HCT116 (cell line): ENCODE measurements at regions not wholly inside any gene's neighbourhood (a gene's known extent, or its start where the extent isn't known, plus 50 kb on each side); places are given as distances from the start of the nearest gene placed in this dataset.

Source experiments
- ATAC-seq: fragments of 200-7000 bp; cut with Tn5 transposase; 2 replicates; pipeline ENCODE4 v1.9.1; 2020; ENCODE audit warnings: mild to moderate bottlenecking, moderate library complexity
- BruUV-seq: library from RNA; stranded (reverse); fragments of 400-500 nt; replicated peaks from 2 replicates; lab custom pipeline; 2021; lab: Mats Ljungman, UMichigan
- CTCF ChIA-PET: fragments of 300-600 bp; sonication (Branson Sonifier 250); formaldehyde crosslinking; loops from one replicate; lab custom pipeline; 2021; ENCODE audit warnings: antibody characterized with exemption; lab: Charles Lee
- POLR2A ChIA-PET: fragments of 300-600, 350-600 bp; sonication (Branson Sonifier 250); formaldehyde crosslinking; loops from one replicate; lab custom pipeline; 2021; ENCODE audit warnings: antibody characterized with exemption; lab: Charles Lee
- RAD21 ChIA-PET, 2 experiments: fragments of 300-600 bp; sonication (Branson Sonifier 250); formaldehyde crosslinking; loops; one replicate each; lab custom pipeline; 2023; ENCODE audit warnings: low total read pairs in 2 of 2; ENCODE audit not compliant: uncharacterized antibody in 2 of 2, unreplicated experiment in 2 of 2, low non-redundant PET in 1 of 2; lab: Charles Lee
- DNase-seq: peaks from one replicate; pipeline ENCODE4 v3.0.0-alpha.2; 2010; ENCODE audit warnings: low read depth, low spot score
- H2AFZ ChIP-seq: fragments of 200-600 bp; shearing (Covaris generic), sonication (generic); 2 replicates; pipeline ENCODE4 v1.6.1; 2017; ENCODE audit warnings: low read depth, mixed run types, mixed read lengths, antibody characterized with exemption, low read length; ENCODE audit not compliant: poor library complexity, severe bottlenecking
- H3K27ac ChIP-seq: 2 replicates; pipeline ENCODE4 v1.5.1; 2012; ENCODE audit warnings: low read depth, low read length
- H3K27me3 ChIP-seq: fragments of 200-600 bp; sonication (generic); 2 replicates; pipeline ENCODE4 v1.6.1; 2016; ENCODE audit warnings: mixed run types, low read length, mixed read lengths; ENCODE audit not compliant: insufficient read depth
- H3K36me3 ChIP-seq, 2 experiments: fragments of 200-500 bp in 1 of 2; fragments of 200-600 bp in 1 of 2; sonication (Bioruptor generic) in 1 of 2; sonication (generic) in 1 of 2; 2 replicates each; pipeline versions ENCODE4 v1.5.1 to v1.6.1; 2014 to 2016; ENCODE audit warnings: low read length in 2 of 2, inconsistent platforms in 1 of 2, mixed read lengths in 1 of 2, mixed run types in 1 of 2; ENCODE audit not compliant: insufficient read depth in 2 of 2, control insufficient read depth in 1 of 2
- H3K4me1 ChIP-seq, 2 experiments: fragments of 200-600 bp in 1 of 2; sonication (generic) in 1 of 2; 2 replicates each; pipeline versions ENCODE4 v1.5.1 to v1.6.1; 2012 to 2017; ENCODE audit warnings: low read length in 2 of 2, inconsistent platforms in 1 of 2, mild to moderate bottlenecking in 1 of 2, mixed read lengths in 1 of 2, mixed run types in 1 of 2, moderate library complexity in 1 of 2; ENCODE audit not compliant: insufficient read depth in 2 of 2, control insufficient read depth in 1 of 2
- H3K4me2 ChIP-seq: fragments of 200-600 bp; sonication (generic); 2 replicates; pipeline ENCODE4 v1.6.1; 2017; ENCODE audit warnings: mixed run types, low read length, mixed read lengths
- H3K4me3 ChIP-seq, 2 experiments: fragments of 200-600 bp in 1 of 2; sonication (generic) in 1 of 2; replicated peaks in 1 of 2; 2 replicates each; pipeline ENCODE4 v1.5.1; 2011 to 2016; ENCODE audit warnings: low read length in 2 of 2, control low read depth in 1 of 2, low read depth in 1 of 2, mild to moderate bottlenecking in 1 of 2, mixed read lengths in 1 of 2, mixed run types in 1 of 2
- H3K79me2 ChIP-seq: fragments of 200-600 bp; sonication (generic); 2 replicates; pipeline ENCODE4 v1.6.1; 2017; ENCODE audit warnings: mild to moderate bottlenecking, mixed run types, low read length, moderate library complexity, mixed read lengths; ENCODE audit not compliant: insufficient read depth
- H3K9ac ChIP-seq: fragments of 200-600 bp; sonication (generic); 2 replicates; pipeline ENCODE4 v1.6.1; 2016; ENCODE audit warnings: low read length, mixed read lengths
- H3K9me2 ChIP-seq: fragments of 200-600 bp; sonication (generic), shearing (Covaris generic); 2 replicates; pipeline ENCODE4 v1.6.1; 2017; ENCODE audit warnings: mixed run types, mild to moderate bottlenecking, moderate library complexity; ENCODE audit not compliant: insufficient read depth
- H3K9me3 ChIP-seq, 2 experiments: fragments of 200-500 bp in 1 of 2; fragments of 200-600 bp in 1 of 2; sonication (Bioruptor generic) in 1 of 2; sonication (generic) in 1 of 2; 2 replicates each; pipeline ENCODE4 v1.6.1; 2014 to 2017; ENCODE audit warnings: low read length in 2 of 2, mixed read lengths in 2 of 2, inconsistent platforms in 1 of 2, low read depth in 1 of 2, mild to moderate bottlenecking in 1 of 2, mixed run types in 1 of 2, moderate library complexity in 1 of 2; ENCODE audit not compliant: control insufficient read depth in 1 of 2, insufficient read depth in 1 of 2
- H4K20me1 ChIP-seq: fragments of 200-600 bp; sonication (generic), shearing (Covaris generic); 2 replicates; pipeline ENCODE4 v1.6.1; 2017; ENCODE audit warnings: mixed run types, mild to moderate bottlenecking, moderate library complexity; ENCODE audit not compliant: insufficient read depth
- CBX3 ChIP-seq: IDR thresholded peaks from 2 replicates; pipeline ENCODE4 v1.6.1; 2012; ENCODE audit warnings: low read depth
- CEBPB ChIP-seq: IDR thresholded peaks from 2 replicates; pipeline ENCODE4 v1.6.1; 2012; ENCODE audit warnings: low read depth
- EGR1 ChIP-seq: IDR thresholded peaks from 2 replicates; pipeline ENCODE4 v1.6.1; 2012; ENCODE audit warnings: low read depth
- ELF1 ChIP-seq: IDR thresholded peaks from 2 replicates; pipeline ENCODE4 v1.6.1; 2012; ENCODE audit warnings: low read depth, borderline replicate concordance
- EZH2 ChIP-seq: fragments of 200-600 bp; sonication (generic); IDR thresholded peaks from 2 replicates; pipeline ENCODE4 v1.6.1; 2017; ENCODE audit warnings: antibody characterized with exemption, mixed run types
- FOSL1 ChIP-seq: IDR thresholded peaks from 2 replicates; pipeline ENCODE4 v1.6.1; 2012; ENCODE audit warnings: low read depth
- POLR2A ChIP-seq: IDR thresholded peaks from 2 replicates; pipeline ENCODE4 v1.7.0; 2011; ENCODE audit warnings: borderline replicate concordance; ENCODE audit not compliant: insufficient read depth, insufficient read length; ENCODE audit errors: extremely low read depth
- RAD21 ChIP-seq: IDR thresholded peaks from 2 replicates; pipeline ENCODE4 v1.6.1; 2012; ENCODE audit warnings: low read depth, mild to moderate bottlenecking
- SIN3A ChIP-seq: IDR thresholded peaks from 2 replicates; pipeline ENCODE4 v1.6.1; 2012; ENCODE audit warnings: low read depth
- SRF ChIP-seq: IDR thresholded peaks from 2 replicates; pipeline ENCODE4 v1.6.1; 2012; ENCODE audit warnings: low read depth
- TCF7L2 ChIP-seq: IDR thresholded peaks from 2 replicates; pipeline ENCODE4 v1.7.0; 2011; ENCODE audit warnings: borderline replicate concordance, inconsistent platforms; ENCODE audit not compliant: insufficient read depth, insufficient read length; ENCODE audit errors: extremely low read depth
- YY1 ChIP-seq: IDR thresholded peaks from 2 replicates; pipeline ENCODE4 v1.6.1; 2011; ENCODE audit warnings: low read length, low read depth, moderate library complexity, mild to moderate bottlenecking; ENCODE audit not compliant: insufficient replicate concordance; ENCODE audit errors: extremely low read depth
- ZNF274 ChIP-seq: fragments of 200-500 bp; sonication (Bioruptor generic); IDR thresholded peaks from 2 replicates; pipeline ENCODE4 v1.6.1; 2014; ENCODE audit warnings: mild to moderate bottlenecking, low read depth, low read length, inconsistent platforms
- intact Hi-C: fragments of 100-400 bp; cut with micrococcal nuclease; formaldehyde crosslinking; loops from 2 replicates; pipeline ENCODE4 v1.10.0; 2022
- TF ChIP-seq, protein P1 (sequence below): IDR thresholded peaks from 2 replicates; pipeline ENCODE4 v1.6.1; 2012; ENCODE audit warnings: low read depth
- TF ChIP-seq, protein P2 (sequence below): IDR thresholded peaks from 2 replicates; pipeline ENCODE4 v1.6.1; 2012
- TF ChIP-seq, protein P3 (sequence below): IDR thresholded peaks from 2 replicates; pipeline ENCODE4 v1.6.1; 2012
- TF ChIP-seq, protein P4 (sequence below), 3 experiments: fragments of 200-600 bp in 1 of 3; sonication (generic) in 1 of 3; IDR thresholded peaks in 2 of 3; conservative IDR thresholded peaks in 1 of 3; 2 replicates each; pipeline ENCODE4 v1.5.1; 2012 to 2017; ENCODE audit warnings: low read depth in 2 of 3, low read length in 2 of 3, antibody characterized with exemption in 1 of 3, borderline replicate concordance in 1 of 3, control low read depth in 1 of 3, mild to moderate bottlenecking in 1 of 3, mixed read lengths in 1 of 3, mixed run types in 1 of 3, moderate library complexity in 1 of 3; ENCODE audit not compliant: insufficient read depth in 1 of 3
- TF ChIP-seq, protein P5 (sequence below): IDR thresholded peaks from 2 replicates; pipeline ENCODE4 v1.6.1; 2011; ENCODE audit warnings: mild to moderate bottlenecking, low read length, moderate library complexity; ENCODE audit not compliant: insufficient replicate concordance; ENCODE audit errors: extremely low read depth

DNA sequence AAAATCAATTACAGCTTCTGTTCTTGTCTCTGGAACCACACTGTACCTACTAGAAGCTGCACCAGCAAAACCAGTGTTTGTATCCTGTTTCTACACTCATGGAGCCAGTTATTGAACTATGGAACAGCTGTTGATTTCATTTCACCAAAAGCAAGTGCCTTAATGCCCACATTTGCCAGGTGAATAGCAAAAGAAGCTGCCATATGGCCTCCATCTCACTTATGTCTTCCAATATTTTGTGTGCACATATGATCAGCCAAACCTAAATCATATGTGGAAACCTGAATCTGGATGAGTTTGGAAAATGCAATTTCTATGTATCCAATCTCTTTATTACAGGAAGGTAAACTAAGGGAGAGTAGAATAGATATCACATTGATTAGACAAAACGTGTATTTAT is 415.8 kb upstream of the GRID2 start:
- no peaks in the 10 kb centered on the region for H4K20me1 ChIP-seq
- no peak for ATAC-seq
- no peak overlapping the region for H3K4me3 ChIP-seq
- DNase-seq: no peak
- BruUV-seq: no TSS peak
- no peaks in the 10 kb centered on the region for H3K9me2 ChIP-seq
- no peaks in the 10 kb centered on the region for H3K4me1 ChIP-seq
- intact Hi-C loops: no loop called here
- no peak overlapping the region for H2AFZ ChIP-seq
- H3K9ac ChIP-seq: no peak overlapping the region
- H3K27ac ChIP-seq: no peak overlapping the region
- no peaks in the 10 kb centered on the region for H3K79me2 ChIP-seq
- H3K4me2 ChIP-seq: no peak overlapping the region
- TF ChIP-seq, protein P1, sequence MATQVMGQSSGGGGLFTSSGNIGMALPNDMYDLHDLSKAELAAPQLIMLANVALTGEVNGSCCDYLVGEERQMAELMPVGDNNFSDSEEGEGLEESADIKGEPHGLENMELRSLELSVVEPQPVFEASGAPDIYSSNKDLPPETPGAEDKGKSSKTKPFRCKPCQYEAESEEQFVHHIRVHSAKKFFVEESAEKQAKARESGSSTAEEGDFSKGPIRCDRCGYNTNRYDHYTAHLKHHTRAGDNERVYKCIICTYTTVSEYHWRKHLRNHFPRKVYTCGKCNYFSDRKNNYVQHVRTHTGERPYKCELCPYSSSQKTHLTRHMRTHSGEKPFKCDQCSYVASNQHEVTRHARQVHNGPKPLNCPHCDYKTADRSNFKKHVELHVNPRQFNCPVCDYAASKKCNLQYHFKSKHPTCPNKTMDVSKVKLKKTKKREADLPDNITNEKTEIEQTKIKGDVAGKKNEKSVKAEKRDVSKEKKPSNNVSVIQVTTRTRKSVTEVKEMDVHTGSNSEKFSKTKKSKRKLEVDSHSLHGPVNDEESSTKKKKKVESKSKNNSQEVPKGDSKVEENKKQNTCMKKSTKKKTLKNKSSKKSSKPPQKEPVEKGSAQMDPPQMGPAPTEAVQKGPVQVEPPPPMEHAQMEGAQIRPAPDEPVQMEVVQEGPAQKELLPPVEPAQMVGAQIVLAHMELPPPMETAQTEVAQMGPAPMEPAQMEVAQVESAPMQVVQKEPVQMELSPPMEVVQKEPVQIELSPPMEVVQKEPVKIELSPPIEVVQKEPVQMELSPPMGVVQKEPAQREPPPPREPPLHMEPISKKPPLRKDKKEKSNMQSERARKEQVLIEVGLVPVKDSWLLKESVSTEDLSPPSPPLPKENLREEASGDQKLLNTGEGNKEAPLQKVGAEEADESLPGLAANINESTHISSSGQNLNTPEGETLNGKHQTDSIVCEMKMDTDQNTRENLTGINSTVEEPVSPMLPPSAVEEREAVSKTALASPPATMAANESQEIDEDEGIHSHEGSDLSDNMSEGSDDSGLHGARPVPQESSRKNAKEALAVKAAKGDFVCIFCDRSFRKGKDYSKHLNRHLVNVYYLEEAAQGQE: no peak
- TF ChIP-seq, protein P2, sequence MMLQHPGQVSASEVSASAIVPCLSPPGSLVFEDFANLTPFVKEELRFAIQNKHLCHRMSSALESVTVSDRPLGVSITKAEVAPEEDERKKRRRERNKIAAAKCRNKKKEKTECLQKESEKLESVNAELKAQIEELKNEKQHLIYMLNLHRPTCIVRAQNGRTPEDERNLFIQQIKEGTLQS: no peak
- TF ChIP-seq SIN3A: no peak
- TF ChIP-seq CEBPB: no peak
- no peak for TF ChIP-seq FOSL1
- TF ChIP-seq EGR1: no peak
- no peak for TF ChIP-seq RAD21
- TF ChIP-seq ELF1: no peak
- TF ChIP-seq, protein P3, sequence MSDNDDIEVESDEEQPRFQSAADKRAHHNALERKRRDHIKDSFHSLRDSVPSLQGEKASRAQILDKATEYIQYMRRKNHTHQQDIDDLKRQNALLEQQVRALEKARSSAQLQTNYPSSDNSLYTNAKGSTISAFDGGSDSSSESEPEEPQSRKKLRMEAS: no peak
- TF ChIP-seq, protein P4, sequence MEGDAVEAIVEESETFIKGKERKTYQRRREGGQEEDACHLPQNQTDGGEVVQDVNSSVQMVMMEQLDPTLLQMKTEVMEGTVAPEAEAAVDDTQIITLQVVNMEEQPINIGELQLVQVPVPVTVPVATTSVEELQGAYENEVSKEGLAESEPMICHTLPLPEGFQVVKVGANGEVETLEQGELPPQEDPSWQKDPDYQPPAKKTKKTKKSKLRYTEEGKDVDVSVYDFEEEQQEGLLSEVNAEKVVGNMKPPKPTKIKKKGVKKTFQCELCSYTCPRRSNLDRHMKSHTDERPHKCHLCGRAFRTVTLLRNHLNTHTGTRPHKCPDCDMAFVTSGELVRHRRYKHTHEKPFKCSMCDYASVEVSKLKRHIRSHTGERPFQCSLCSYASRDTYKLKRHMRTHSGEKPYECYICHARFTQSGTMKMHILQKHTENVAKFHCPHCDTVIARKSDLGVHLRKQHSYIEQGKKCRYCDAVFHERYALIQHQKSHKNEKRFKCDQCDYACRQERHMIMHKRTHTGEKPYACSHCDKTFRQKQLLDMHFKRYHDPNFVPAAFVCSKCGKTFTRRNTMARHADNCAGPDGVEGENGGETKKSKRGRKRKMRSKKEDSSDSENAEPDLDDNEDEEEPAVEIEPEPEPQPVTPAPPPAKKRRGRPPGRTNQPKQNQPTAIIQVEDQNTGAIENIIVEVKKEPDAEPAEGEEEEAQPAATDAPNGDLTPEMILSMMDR (IDR thresholded peaks at IDR 0.05 in 2 of 3, conservative IDR thresholded peaks at IDR 0.05 in 1 of 3; ENCODE audit: borderline replicate concordance in 1 of 3, insufficient read depth in 1 of 3, low read depth in 2 of 3, low read length in 2 of 3): no peak
- no peak for TF ChIP-seq POLR2A
- TF ChIP-seq TCF7L2: no peak
- no peak for TF ChIP-seq SRF
- TF ChIP-seq ZNF274: no peak
- no peak for TF ChIP-seq CBX3
- TF ChIP-seq, protein P5, sequence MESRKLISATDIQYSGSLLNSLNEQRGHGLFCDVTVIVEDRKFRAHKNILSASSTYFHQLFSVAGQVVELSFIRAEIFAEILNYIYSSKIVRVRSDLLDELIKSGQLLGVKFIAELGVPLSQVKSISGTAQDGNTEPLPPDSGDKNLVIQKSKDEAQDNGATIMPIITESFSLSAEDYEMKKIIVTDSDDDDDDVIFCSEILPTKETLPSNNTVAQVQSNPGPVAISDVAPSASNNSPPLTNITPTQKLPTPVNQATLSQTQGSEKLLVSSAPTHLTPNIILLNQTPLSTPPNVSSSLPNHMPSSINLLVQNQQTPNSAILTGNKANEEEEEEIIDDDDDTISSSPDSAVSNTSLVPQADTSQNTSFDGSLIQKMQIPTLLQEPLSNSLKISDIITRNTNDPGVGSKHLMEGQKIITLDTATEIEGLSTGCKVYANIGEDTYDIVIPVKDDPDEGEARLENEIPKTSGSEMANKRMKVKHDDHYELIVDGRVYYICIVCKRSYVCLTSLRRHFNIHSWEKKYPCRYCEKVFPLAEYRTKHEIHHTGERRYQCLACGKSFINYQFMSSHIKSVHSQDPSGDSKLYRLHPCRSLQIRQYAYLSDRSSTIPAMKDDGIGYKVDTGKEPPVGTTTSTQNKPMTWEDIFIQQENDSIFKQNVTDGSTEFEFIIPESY: no peak
- no peak for TF ChIP-seq YY1
- no peak for TF ChIP-seq EZH2
- TF ChIP-seq, all 23 proteins: peak for 0
- Histone ChIP-seq H3K36me3 (no peaks in the 10 kb centered on the region), H3K27me3 (no peaks in the 10 kb centered on the region), H3K9me3 (no peaks in the 10 kb centered on the region)
- CTCF ChIA-PET: no interaction called here
- RAD21 ChIA-PET: no interaction called here
- POLR2A ChIA-PET: no interaction called here
